AG04450 (cell line): ENCODE measurements at regions not wholly inside any gene's neighbourhood (a gene's known extent, or its start where the extent isn't known, plus 50 kb on each side); places are given as distances from the start of the nearest gene placed in this dataset.

Experiments
- CTCF ChIA-PET: fragments of 300-600, 350-600 bp; formaldehyde crosslinking; extraction: SDS; loops from one replicate; lab custom pipeline; 2022; ENCODE audit warnings: antibody characterized with exemption, inconsistent platforms; lab: Charles Lee
- POLR2A ChIA-PET: fragments of 350-600 bp; formaldehyde crosslinking; extraction: SDS; loops from one replicate; lab custom pipeline; 2021; ENCODE audit warnings: antibody characterized with exemption, inconsistent platforms; lab: Yijun Ruan, JAX
- DNase-seq: peaks from one replicate; pipeline ENCODE4 v3.0.0-alpha.2; 2011; ENCODE audit warnings: low read depth, low spot score
- H3K27ac ChIP-seq: one replicate; pipeline ENCODE4 v1.5.1; 2012; ENCODE audit warnings: low read depth, low read length, control low read depth
- H3K27me3 ChIP-seq: one replicate; pipeline ENCODE4 v1.6.0; 2012; ENCODE audit warnings: low read length; ENCODE audit not compliant: control insufficient read depth, insufficient read depth
- H3K4me3 ChIP-seq: 2 replicates; pipeline ENCODE4 v1.5.1; 2011; ENCODE audit warnings: mild to moderate bottlenecking, low read depth, low read length, control low read depth
- H3K9me3 ChIP-seq: 2 replicates; pipeline ENCODE4 v1.5.1; 2012; ENCODE audit warnings: low read length; ENCODE audit not compliant: control insufficient read depth, insufficient read depth
- TF ChIP-seq, protein P1 (sequence below): IDR thresholded peaks from 2 replicates; pipeline ENCODE4 v1.5.1; 2011; ENCODE audit warnings: low read depth, low read length, control low read depth, inconsistent platforms

- no peak overlapping the region for H3K4me3 ChIP-seq
- CTCF ChIA-PET: no interaction called here
- DNase-seq: no peak
- POLR2A ChIA-PET: no interaction called here
- TF ChIP-seq, protein P1, sequence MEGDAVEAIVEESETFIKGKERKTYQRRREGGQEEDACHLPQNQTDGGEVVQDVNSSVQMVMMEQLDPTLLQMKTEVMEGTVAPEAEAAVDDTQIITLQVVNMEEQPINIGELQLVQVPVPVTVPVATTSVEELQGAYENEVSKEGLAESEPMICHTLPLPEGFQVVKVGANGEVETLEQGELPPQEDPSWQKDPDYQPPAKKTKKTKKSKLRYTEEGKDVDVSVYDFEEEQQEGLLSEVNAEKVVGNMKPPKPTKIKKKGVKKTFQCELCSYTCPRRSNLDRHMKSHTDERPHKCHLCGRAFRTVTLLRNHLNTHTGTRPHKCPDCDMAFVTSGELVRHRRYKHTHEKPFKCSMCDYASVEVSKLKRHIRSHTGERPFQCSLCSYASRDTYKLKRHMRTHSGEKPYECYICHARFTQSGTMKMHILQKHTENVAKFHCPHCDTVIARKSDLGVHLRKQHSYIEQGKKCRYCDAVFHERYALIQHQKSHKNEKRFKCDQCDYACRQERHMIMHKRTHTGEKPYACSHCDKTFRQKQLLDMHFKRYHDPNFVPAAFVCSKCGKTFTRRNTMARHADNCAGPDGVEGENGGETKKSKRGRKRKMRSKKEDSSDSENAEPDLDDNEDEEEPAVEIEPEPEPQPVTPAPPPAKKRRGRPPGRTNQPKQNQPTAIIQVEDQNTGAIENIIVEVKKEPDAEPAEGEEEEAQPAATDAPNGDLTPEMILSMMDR: no peak
- no peak overlapping the region for H3K27ac ChIP-seq
- no peaks in the 10 kb centered on the region for H3K27me3 ChIP-seq
- H3K9me3 ChIP-seq: peaks cover 2% of the 10 kb centered on the region; the same call in 1 of the 2 replicates
Observed at GRCh38 chr2:155023674-155024073, 325.2 kb downstream of the KCNJ3 start.

DNA sequence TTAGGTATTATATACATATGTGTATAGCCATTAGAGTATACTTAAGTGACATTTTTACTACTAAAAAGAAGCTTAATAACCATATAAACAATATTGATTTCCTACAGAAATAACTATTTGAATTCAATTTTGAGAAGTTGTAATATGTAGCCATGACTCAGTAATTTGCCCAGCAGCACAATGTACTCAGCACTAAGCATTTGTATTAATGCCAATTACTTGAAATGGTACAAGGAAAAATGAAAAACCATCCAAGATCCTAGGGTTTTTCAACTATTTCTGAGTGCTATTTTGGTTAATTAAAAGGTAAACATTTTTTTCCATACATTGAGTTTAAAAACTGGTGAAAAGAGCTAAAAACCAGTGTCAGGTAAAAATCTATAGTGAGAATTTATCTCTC is 324.0 kb downstream of the KCNJ3 start:
- ChIA-PET CTCF (no interaction called here), POLR2A (no interaction called here)
- Histone ChIP-seq H3K4me3 (no peak overlapping the region), H3K27ac (no peak overlapping the region), H3K27me3 (no peaks in the 10 kb centered on the region), H3K9me3 (peaks cover 2% of the 10 kb centered on the region; the same call in 1 of the 2 replicates)
- TF ChIP-seq, protein P1: no peak
- DNase-seq: no peak

DNA sequence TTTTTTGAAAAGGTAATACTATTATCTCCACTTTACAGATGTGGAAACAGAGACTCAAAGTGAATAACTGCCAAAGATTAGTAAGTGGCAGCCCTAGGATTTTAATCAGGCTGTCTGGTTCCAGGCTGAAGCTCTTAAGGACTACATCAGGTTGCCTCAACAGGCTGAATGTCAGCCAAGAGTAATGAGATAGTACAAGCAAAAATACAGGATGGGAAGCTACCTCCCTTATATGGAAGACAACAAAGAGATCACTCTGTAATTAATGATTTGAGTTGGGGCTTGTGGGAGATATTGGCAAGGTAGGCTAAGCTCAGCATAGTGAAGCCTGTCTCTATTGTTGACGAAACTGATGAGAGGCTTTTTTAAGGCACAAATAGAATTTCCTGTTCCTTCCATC is 323.1 kb downstream of the KCNJ3 start:
- POLR2A ChIA-PET: no interaction called here
- H3K27me3 ChIP-seq: no peaks in the 10 kb centered on the region
- CTCF ChIA-PET: no interaction called here
- peaks cover 2% of the 10 kb centered on the region; the same call in 1 of the 2 replicates for H3K9me3 ChIP-seq
- DNase-seq: no peak
- TF ChIP-seq, protein P1: no peak
- no peak overlapping the region for H3K27ac ChIP-seq
- H3K4me3 ChIP-seq: no peak overlapping the region

- Histone ChIP-seq H3K9me3 (peaks cover 2% of the 10 kb centered on the region; the same call in 1 of the 2 replicates), H3K4me3 (no peak overlapping the region), H3K27ac (no peak overlapping the region), H3K27me3 (no peaks in the 10 kb centered on the region)
- TF ChIP-seq, protein P1: no peak
- CTCF ChIA-PET: no interaction called here
- POLR2A ChIA-PET: no interaction called here
- no peak for DNase-seq
Observed at GRCh38 chr2:155020246-155020645, 321.8 kb downstream of the KCNJ3 start.

DNA sequence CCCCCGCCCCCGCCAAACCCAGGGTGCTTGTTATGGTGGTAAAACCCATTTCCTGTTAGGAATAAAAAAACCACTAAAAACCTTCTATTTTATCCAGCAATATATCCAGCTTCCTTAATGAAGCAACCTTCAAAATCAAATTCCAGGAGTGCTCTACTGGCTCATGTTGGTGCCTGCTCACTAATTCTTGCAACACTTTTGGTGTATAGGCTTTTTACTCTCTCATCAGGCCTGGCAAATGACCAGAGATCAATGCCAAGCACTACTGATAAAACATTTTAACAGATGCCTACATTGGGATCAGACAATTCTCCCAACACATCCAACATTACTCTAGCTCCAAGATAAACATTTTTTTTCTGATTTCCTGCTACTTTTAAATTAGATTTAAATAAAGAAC is 312.4 kb downstream of the KCNJ3 start:
- Histone ChIP-seq H3K27ac (no peak overlapping the region), H3K27me3 (no peaks in the 10 kb centered on the region), H3K9me3 (no peaks in the 10 kb centered on the region), H3K4me3 (no peak overlapping the region)
- TF ChIP-seq, protein P1: no peak
- POLR2A ChIA-PET: no interaction called here
- CTCF ChIA-PET: no interaction called here
- DNase-seq: no peak
